ENCODE measurements at regions not wholly inside any gene's neighbourhood (a gene's known extent, or its start where the extent isn't known, plus 50 kb on each side); places are given as distances from the start of the nearest gene placed in this dataset.

DNA sequence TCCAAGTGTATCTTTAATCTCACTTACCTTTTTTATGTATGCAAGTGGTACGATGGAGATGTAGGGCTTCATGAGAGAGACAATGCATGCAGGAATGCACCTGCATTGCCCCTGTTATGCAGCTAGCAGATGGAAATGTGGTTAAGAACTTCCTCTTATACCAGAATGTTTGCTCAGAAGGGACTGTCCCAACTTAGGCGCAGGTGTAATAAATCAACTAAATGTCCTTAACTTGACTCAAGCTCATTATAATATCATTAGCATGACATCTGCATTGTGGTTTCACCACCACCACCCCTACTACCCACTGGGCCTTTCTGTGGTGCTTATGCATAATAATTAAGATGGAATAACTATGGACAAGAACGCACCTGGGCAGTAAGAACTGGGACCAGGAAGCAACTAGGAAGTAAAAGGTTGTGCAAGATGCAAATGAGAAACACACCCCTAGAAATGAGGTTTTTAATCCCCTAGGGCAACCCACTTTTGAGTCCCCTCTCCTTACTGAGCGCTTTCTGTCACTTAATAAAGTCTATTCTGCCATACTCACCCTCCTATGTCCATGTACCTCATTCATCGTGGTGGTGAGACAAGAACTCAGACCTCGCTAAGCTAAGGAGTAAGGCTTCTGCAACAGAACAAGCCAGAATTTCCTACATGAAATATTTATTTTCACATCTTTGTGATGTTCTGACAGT, 1103.3 kb upstream of the B3GALT2 start:
- DNase-seq, result peak; percentile 49

DNA sequence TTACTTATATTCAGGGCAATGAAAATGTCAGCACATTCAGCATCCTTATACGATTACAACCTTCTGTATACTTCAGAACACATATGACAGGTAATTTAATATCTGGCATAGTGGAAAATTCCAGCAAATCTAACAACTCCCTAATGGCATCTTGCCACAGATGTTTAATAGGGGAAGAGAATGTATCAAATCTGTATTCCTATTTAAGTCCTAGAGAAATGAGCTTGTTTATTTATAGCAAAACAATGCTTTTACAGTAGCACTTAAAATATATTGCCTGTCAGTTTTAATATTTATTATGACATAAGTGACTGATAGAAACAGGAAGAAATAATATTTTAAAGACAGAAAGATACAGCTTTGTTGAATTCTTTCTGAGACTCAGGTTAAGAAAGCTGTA, 1101.8 kb upstream of the B3GALT2 start:
- no peak for DNase-seq

DNA sequence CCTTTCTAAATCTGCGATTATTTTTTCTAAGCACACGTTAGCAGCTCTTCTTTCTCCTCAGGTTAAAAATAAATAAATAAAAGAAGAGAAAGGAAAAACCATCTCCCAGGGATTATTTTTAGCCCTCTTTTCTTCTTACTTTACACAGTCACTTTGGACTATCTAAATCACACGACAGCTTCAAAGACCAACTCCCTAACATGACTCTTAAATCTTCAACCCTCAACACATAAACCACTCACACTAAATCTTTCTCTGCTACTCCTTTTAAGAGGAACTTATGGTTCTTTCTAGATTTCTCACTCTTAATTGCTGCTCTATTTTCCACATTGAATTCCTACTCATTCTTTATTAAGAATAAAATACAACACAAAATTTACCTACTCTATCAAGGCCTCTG, 1095.0 kb upstream of the B3GALT2 start:
- DNase-seq, result no peak

DNA sequence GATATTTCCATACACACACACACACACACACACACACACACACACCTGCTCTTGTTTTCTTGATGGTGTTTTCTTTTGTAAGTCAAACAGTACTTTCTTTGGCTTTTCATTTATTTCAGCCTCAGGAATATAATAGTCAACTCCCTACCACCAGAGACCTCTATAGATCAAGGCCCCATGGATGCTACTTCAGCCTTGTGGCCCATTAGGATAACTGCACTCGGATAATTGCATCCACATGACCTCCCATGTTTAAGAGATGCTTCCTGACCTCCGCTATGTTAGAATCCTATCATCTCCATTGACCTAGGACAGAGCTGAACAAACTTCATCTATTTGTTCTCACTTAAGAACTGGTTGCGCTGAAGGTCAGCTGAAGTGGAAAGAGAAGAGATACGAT, 1094.0 kb upstream of the B3GALT2 start:
- DNase-seq, result no peak

DNA sequence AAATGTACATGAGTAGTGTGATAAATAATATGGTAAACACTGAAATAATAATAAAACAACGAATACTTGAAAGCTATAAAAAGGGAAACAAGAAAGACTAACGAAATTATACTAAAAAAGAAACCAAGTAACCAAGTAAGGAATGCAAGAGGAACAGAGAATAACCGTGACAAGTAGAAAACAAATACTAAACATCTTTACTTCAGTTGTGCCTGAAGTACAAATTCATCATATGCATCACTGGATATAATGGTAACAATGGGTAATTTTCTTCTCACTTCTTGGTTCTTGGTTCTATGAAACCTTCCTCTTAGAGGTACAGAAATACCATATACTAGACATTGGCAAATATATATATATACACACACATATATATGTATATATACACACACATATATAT, 1093.6 kb upstream of the B3GALT2 start:
- no peak for DNase-seq

DNA sequence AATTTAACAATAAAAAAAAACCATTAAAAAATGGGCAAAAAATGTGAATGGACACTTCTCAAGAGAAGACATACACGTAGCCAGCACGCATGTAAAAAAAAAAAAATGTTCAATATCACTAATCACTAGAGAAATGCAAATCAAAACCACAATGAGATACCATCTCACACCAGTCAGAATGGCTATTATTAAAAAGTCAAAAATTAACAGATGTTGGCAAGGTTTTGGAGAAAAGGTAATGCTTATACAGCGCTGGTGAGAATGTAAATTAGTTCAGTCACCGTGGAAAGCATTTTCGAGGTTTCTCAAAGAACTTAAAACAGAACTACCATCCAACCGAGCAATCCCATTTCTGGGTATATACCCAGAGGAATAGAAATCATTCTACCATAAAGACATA, 1091.5 kb upstream of the B3GALT2 start:
- DNase-seq, result no peak

DNA sequence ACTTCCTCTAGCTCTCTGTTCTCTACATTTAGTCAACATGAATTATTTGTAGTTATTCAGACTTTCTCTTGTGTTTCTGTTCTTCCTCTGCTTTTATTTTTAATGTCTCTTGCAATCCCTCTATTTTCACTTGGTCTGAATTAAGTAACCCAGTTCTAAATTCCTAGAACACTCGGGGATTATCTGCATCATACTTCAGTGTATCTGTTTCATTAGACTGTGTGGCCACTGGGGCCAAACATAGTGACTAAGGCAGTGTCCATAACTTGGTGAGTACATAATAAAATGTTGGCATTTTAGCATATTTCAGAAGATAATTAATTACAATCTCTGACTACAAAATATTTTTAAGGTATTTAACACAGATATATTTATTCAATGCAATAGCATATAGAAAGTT, 1087.2 kb upstream of the B3GALT2 start:
- no peak for DNase-seq

DNA sequence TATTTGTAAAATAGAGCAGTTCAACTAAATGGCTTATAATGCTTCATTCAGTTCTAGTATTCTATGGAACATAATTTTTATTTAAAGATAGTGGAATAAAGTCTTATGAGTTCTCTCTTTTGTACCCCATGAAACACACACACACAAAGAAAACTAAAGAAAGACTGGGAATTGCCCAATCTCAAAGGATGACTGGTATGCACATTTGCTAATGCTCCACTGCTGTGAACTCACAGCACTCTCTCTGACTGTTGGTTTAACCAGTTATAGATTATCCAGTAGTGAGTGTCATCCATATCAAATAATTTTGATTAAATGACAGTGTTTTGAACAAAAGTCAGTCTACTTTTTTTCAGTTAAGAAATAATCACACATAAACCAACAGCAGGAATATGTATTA, 1082.4 kb upstream of the B3GALT2 start:
- DNase-seq, result no peak

DNA sequence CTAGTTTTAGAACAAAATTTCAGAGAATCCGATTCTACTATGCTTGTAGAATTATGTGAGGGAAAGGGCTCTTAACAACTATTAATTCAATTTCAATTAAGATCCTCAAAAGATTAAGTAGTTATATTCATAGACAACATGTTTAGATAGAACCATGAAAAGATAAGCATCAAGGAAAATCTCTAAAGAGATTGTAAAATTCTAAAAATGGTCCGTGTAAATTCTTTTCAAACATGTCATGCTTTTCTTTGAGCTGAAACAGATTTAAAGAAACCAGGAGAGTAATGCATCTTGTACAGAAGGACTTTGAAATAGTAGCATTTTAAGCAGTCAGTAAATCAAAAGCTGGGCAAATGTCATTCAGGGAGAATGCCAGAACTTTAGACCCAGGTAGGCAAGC, 1080.6 kb upstream of the B3GALT2 start:
- no peak for DNase-seq

DNA sequence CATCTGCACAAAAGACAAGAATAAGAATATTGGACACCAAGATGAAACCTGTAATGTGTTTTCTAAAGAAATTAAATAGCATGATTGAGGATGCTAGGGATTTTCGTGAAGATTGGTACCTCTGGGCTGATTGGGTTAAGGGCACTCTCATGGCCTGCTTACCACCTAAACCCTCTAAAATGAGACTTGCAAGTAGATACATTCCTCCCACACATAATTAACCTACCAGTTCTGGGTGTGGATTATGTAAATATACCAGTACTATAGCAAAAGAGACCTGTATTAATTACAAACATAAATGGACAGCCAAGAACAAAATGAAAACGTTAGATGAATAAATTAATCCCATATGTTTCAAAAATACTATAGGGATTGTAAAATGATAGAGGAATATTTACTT, 1069.6 kb upstream of the B3GALT2 start:
- no peak for DNase-seq

DNA sequence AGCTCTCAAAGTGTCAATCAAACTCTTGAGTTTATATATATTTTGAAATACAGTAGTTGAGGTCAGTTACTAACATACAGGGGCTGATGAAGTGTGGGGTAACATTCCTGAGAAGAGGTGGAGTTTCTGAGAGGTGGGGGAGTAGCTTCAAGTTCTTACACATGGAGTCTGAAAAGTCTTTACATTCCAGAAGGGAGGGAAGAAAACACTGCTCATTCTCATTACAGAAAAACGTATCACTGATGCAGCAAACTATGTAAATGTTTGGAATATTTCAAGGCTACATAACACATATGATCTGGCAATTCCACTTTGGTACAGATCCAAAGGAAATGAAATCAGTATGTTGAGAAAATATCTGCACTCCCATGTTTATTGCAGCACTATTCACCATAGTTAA, 1065.8 kb upstream of the B3GALT2 start:
- no peak for DNase-seq

DNA sequence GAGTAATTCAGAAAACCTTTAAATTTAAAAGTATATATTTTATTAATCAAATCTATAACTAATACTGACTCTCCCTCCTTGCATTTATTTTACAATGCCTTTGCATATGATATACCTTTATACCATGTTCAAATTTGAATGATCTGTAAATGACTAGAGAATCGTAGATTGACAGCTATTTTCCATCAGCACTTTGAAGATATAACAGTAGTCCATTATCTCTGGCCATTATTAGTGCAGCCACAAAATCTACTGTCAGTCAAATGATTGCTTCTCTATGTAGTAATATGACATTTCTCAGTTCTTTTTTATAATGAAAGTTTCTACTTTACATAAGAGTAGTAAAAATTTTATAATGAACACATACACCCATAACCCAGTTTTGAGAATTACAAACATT, 1054.8 kb upstream of the B3GALT2 start:
- no peak for DNase-seq

DNA sequence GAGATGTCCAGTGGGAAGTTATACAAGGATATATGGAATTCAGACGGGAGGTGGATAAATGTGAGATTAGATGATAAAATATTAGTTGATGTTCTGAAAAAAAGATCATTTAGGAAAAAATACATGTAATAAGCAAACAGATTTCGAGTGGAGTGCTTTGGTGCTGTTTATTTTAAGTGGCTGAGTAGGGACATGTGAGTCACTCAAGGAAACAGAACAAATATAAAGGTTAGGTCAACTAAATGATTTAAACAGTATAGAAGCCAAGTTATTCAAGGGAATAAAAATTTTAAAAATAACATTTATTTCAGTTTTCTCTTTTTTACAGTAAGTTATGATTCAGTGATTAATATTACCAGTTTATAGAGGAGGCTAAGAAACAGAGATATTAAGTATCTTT, 1046.7 kb upstream of the B3GALT2 start:
- no peak for DNase-seq

DNA sequence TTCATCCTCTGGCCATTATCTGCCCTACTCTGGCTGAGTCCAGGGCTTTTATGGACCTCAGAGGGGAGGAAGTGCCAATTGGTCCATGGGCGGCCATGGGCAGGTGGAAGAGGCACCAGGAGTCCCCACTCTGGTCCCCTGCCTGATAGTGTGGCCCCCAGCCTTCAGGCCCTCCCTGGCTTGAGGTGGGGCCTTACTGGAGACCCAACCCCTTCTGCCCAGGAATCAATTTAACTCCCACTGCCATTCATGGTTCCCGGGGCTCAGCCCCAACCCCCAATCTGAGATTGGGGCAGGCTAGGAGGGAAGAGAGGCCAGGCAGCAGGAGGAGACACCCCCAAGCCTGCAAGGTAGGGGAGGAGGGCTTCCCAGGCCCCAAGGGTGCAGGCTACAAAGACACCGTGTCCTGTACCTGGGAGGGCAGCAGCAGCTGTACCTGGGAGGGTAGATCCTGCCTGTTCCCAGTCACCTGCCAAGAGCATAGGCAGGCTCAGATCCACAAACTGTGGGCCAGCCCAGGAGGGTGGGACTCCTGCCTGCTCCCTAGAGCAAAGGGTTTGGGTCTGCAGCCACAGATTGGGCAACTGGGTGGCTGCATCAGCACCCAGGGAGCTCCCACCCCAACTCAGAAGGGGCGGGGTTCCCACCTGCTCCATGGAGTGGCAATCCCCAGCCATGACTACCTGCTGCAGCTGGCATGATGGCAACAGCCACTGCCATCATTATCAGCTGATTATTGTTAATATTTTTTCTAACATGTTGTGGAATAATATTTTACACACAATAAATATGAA, 1044.1 kb upstream of the B3GALT2 start:
- DNase-seq, result no peak

DNA sequence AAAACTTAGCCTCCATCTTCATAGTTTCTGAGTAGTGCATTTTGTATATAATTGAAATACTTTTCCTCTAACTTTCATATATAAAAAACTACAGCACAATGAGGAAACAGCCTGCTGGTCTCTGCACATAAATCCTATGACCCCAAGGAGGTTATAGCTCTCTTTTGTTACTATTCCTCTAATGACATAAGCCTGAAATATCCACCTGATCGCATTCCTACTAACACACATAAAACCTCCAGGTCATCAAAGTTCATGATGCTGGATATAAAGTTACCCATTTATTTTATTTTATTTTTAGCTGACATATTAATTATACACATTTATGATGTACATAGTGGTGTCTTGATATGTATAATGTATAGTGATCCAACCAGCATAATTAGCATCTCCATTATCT, 1042.0 kb upstream of the B3GALT2 start:
- no peak for DNase-seq

DNA sequence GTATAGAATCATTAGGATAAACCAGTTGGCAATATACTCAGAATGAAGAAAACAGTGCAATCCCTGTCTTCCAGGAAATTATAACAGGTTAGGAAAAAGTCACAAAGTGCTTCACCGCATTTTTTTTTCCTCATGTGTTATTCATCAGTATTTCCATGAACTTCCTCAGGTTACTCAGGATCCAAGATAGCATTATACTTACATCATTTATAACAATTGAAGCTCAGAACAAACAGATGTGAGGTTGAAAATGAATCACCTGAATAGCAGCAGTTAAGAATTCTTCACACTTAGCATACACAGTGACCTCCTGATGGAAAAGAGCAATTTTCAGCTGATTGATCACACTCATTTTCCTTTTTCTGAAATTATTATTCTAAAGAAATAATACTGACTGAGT, 1040.7 kb upstream of the B3GALT2 start:
- DNase-seq, result no peak

DNA sequence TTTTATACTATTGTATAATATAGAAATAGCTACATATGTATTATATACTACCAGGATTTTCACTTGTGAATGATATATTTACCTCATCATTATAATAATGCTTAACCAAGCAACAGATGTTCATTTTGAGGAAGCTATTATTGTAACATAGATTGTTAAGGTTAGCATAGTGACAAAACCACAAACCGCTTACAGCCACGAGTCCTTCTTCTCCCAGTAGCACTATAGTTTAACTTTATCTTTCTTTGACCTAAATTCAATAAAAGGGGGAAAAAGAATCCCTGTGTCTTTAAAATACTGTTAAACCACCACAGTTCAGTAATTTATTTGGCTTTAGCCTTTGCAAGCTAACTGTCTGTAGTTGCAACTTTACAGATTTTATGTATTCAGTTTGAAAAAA, 1039.4 kb upstream of the B3GALT2 start:
- DNase-seq, result no peak

DNA sequence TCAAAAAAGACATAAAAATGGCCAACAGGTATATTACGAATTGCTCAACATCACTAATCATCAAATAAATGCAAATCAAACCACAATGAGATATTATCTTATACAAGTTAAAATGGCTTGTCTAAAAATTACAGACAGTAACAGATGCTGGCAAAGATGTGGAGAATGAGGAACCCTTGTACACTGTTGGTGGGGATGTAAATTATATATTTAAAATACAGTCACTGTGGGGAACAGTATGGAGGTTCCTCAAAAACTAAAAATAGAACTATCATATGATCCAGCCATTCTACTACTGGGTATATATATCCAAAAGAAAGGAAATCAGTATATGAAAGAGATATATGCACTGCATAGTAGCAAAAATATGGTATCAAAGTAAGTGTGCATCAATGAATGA, 1037.2 kb upstream of the B3GALT2 start:
- DNase-seq, result no peak

DNA sequence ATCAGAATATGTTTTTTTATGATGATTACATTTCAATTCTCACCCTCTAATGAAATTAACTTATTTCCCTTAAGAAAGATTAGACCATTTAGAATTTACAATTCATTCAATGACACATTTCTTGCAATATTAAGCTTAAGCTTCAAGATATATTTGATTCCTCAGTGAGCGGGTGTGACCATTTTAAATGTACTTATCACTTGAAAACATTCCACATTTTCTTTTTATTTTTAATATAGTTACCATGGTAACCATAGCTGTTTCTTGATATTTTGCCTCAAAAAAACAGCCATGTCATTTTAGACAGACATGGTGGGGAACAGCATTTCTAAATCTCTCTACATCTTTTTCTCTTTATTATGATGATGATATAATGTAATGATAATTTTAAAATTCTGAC, 1029.0 kb upstream of the B3GALT2 start:
- DNase-seq, result no peak

DNA sequence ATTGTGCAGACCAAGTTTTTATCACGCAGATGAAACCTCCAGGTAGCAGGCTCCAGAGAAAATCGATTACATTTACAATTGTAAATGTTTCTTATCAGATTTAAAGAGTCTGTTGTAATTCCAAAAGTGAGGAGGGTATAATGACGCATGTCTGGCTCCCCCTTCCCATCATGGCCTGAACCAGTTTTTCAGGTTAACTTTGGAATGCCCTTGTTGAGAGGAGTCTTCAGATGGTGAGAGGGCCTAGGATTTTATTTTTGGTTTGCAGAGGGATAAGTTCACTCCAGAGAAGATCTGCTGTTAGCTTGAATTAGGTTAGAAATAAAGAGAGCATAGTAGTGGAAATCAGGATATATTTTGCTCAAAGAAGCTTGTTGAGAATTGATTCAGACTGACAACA, 1028.3 kb upstream of the B3GALT2 start:
- DNase-seq, result no peak

DNA sequence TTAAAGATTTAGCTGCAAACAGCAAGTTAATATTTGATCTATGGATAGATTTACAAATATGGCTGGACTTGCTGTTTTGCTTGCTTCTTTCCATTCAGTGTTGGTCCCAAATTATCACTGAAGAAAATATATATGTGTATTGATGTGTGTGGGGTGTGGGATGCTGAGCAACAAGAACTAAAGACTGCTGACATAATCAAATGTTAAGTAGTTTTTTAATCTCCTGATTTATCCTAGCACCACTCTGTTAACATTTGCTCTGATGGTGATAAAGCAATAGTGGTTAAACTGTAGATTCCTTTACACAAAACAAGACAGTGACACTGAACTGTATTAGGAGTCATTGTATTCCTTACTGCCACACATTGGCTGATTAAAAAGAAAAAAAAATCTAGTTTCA, 1023.5 kb upstream of the B3GALT2 start:
- no peak for DNase-seq

DNA sequence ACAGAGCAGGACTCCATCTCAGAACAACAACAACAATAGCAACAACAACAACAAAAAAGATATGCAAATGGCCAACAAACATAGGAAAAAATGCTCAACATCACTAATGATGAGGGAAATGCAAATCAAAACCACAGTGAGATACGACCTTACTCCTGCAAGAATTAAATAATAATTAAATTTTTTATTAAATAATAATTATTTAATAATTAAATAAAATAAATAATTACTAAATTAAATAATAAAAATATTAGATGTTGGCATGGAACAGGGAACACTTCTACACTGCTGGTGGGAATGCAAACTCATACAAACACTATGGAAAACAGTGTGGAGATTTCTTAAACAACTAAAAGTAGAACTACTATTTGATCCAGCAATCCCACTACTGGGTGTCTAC, 1022.3 kb upstream of the B3GALT2 start:
- no peak for DNase-seq

DNA sequence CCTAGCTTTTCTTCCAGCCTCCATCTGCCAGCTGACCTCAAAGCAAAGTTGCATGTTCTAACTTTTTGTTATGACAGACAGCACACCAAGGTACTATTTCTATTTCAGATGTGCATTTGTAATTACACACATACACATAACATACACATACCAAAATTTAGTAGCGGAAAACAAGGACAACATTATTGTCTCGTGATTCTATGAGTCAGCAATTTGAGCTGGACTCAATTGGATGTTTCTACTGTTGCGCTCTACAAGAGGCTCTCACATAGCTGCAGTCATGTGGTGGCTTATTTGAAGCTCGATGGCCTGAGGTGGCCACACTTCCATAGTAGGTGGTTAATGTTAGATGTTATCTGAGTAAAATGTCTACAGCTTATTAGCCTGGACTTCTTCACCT, 1010.1 kb upstream of the B3GALT2 start:
- DNase-seq, result no peak

DNA sequence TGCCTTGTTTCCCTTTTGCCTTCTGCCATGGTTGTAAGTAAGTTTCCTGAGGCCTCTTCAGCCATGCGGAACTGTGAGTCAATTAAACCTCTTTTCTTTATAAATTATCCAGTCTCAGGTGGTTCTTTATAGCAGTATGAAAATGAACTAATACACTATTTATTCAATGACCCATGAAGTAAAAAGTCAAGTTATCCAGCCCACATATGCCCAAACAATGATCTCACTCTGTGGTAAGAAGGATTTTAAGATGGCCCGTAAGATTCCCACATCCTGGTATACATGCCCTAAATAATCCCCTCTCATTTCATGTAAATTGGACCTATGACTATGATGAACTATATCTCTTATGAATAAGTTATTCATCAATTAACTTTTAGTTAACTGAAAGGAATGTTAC, 1008.3 kb upstream of the B3GALT2 start:
- DNase-seq, result no peak

DNA sequence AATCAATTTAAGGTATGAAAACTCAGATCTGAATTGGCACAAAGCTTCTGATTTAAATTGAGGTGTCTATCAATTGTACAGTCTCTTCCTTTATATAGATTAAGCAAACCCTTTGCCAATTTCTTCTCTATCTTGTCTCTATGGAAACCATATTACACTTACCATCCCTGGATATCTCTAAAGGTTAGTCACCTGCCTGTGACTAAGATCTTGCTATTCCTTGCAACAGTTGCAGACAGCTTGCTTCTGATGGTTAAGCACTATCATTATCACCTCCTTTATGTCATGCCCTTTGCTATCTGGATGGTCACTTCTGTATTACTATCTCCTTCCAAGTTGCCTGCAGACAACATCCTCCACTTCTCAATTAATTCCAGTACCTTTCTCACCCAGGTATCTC, 998.6 kb upstream of the B3GALT2 start:
- DNase-seq, result no peak

Measured in activated naive CD4-positive, alpha-beta T cell treated with anti-CD3 and anti-CD28 coated beads, Interleukin-2, amount 50 U/mL, for 16 hours (primary cell).